Stomach (tissue), 8 donors: ENCODE measurements at regions not wholly inside any gene's neighbourhood (a gene's known extent, or its start where the extent isn't known, plus 50 kb on each side); places are given as distances from the start of the nearest gene placed in this dataset.
A peak's percentile ranks its signal among the peaks of the same experiment; 100 is the strongest.

ENCODE experiments used
- DNase-seq, 2 donors: peaks; one replicate each; pipeline versions ENCODE4 v3.0.0 to v3.0.0-alpha.2; 2013 to 2019
- H3K27ac ChIP-seq, 5 donors: fragments of 200-600 bp in 4 of 5; sonication (generic) in 4 of 5; one replicate each; pipeline ENCODE4 v1.5.1; 2013 to 2019; ENCODE audit warnings: mild to moderate bottlenecking in 1 of 5, moderate library complexity in 1 of 5
- H3K27me3 ChIP-seq, 3 donors: fragments of 200-600 bp; sonication (generic); one replicate each; pipeline ENCODE4 v1.5.1; 2017 to 2019; ENCODE audit warnings: mixed run types in 1 of 3
- H3K36me3 ChIP-seq, 4 donors: fragments of 200-600 bp; sonication (generic); 1 replicate in 3 of 4; 2 replicates in 1 of 4; pipeline ENCODE4 v1.5.1; 2016 to 2019
- H3K4me1 ChIP-seq, 4 donors: fragments of 200-600 bp; sonication (generic); one replicate each; pipeline ENCODE4 v1.5.1; 2016 to 2019
- H3K4me3 ChIP-seq, 4 donors: fragments of 200-600 bp; sonication (generic) in 3 of 4; one replicate each; pipeline ENCODE4 v1.5.1; 2016 to 2019; ENCODE audit warnings: mild to moderate bottlenecking in 1 of 4
- H3K9me3 ChIP-seq, 4 donors: fragments of 200-600 bp; sonication (generic); one replicate each; pipeline ENCODE4 v1.5.1; 2016 to 2019
- CTCF ChIP-seq, 7 experiments: fragments of 450-650 bp in 4 of 7; fragments of 200-600 bp in 3 of 7; sonication (generic) in 3 of 7; IDR thresholded peaks; one replicate each; pipeline ENCODE4 v1.5.1; 2016 to 2019; ENCODE audit warnings: antibody characterized with exemption in 7 of 7, control low read depth in 2 of 7, mild to moderate bottlenecking in 1 of 7
- EP300 ChIP-seq: sonication (generic); formaldehyde crosslinking; IDR thresholded peaks from one replicate; pipeline ENCODE4 v1.6.1; 2017; ENCODE audit warnings: antibody characterized with exemption
- POLR2A ChIP-seq, 4 donors: fragments of 450-650 bp; IDR thresholded peaks; one replicate each; pipeline ENCODE4 v1.6.1; 2016; ENCODE audit warnings: antibody characterized with exemption in 4 of 4, control low read depth in 2 of 4, mild to moderate bottlenecking in 1 of 4, moderate library complexity in 1 of 4
- POLR2AphosphoS5 ChIP-seq, 3 donors: sonication (generic); formaldehyde crosslinking; IDR thresholded peaks; one replicate each; pipeline ENCODE4 v1.6.1; 2016; ENCODE audit warnings: antibody characterized with exemption in 3 of 3
- WGBS, 5 donors: extraction: QIAGEN DNeasy Blood & Tissue Kit in 3 of 5; methylation state at CpG; one replicate each; pipeline versions ENCODE4 v1.1.5 to v1.1.7; 2013 to 2018; 5-methylcytosine and 5-hydroxymethylcytosine counted together
- intact Hi-C: fragments of 100-400 bp; cut with DNase I; formaldehyde crosslinking; loops from one replicate; pipeline ENCODE4 v1.15.1; 2023; ENCODE audit warnings: low total_unique reads
- donor health status: healthy with polysubstance abuse.
- donor health status: Bipolar disorder and iron deficiency.
- donor health status: healthy.

- peaks cover 0 to 13% (median 3%) of the 10 kb centered on the region in 4 donors for H3K4me1 ChIP-seq
- H3K4me3 ChIP-seq: no peak overlapping the region
- H3K27ac ChIP-seq: no peak overlapping the region
- H3K36me3 ChIP-seq: no peaks in the 10 kb centered on the region
- TF ChIP-seq POLR2A (IDR thresholded peaks at IDR 0.05): no peak
- no peak for TF ChIP-seq EP300
- TF ChIP-seq POLR2AphosphoS5 (IDR thresholded peaks at IDR 0.05): no peak
- TF ChIP-seq CTCF (IDR thresholded peaks at IDR 0.05): no peak
- intact Hi-C loops: no loop called here
- 48 to 67% (median 60%) methylated on average over 13 of the region's 13 CpGs for WGBS, 5 donors
- DNase-seq: no peak
- H3K9me3 ChIP-seq: peaks cover 4 to 20% (median 15%) of the 10 kb centered on the region in 4 donors
- H3K27me3 ChIP-seq: peaks cover 0 to 31% (median 0%) of the 10 kb centered on the region in 3 donors
These were observed 58.3 kb upstream of the ACTRT2 start for GRCh38 chr1:2962946-2963345.

GRCh38 chr1:2965676-2966075 lies 55.6 kb upstream of the ACTRT2 start:
- intact Hi-C loops: no loop called here
- Histone ChIP-seq H3K4me1 (peaks cover 0 to 23% (median 10%) of the 10 kb centered on the region in 4 donors), H3K27me3 (peaks cover 0 to 55% (median 0%) of the 10 kb centered on the region in 3 donors), H3K36me3 (no peaks in the 10 kb centered on the region), H3K9me3 (no peaks in the 10 kb centered on the region), H3K4me3 (no peak overlapping the region), H3K27ac (no peak overlapping the region)
- WGBS, 5 donors: 86 to 95% (median 93%) methylated on average over 4 of the region's 4 CpGs
- DNase-seq: no peak
- no peak for TF ChIP-seq POLR2AphosphoS5 (IDR thresholded peaks at IDR 0.05)
- no peak for TF ChIP-seq CTCF (IDR thresholded peaks at IDR 0.05)
- no peak for TF ChIP-seq POLR2A (IDR thresholded peaks at IDR 0.05)
- TF ChIP-seq EP300: no peak

- 51 to 67% (median 55%) methylated on average over 25 of the region's 25 CpGs for WGBS, 5 donors
- intact Hi-C loops: no loop called here
- no peaks in the 10 kb centered on the region for H3K9me3 ChIP-seq
- DNase-seq: peak in 1 of 2 donors; percentile 68
- peak overlapping the region in 1 of 5 donors; percentile 82 for H3K27ac ChIP-seq
- no peak overlapping the region for H3K4me3 ChIP-seq
- no peak for TF ChIP-seq POLR2A (IDR thresholded peaks at IDR 0.05)
- TF ChIP-seq EP300: no peak
- TF ChIP-seq CTCF (IDR thresholded peaks at IDR 0.05): no peak
- no peak for TF ChIP-seq POLR2AphosphoS5 (IDR thresholded peaks at IDR 0.05)
- H3K27me3 ChIP-seq: peaks cover 0 to 58% (median 0%) of the 10 kb centered on the region in 3 donors
- no peaks in the 10 kb centered on the region for H3K36me3 ChIP-seq
- peaks cover 0 to 23% (median 10%) of the 10 kb centered on the region in 4 donors for H3K4me1 ChIP-seq
These were observed 54.6 kb upstream of the ACTRT2 start for GRCh38 chr1:2966449-2967328.

GRCh38 chr1:2967329-2967725 lies 53.9 kb upstream of the ACTRT2 start:
- peaks cover 0 to 60% (median 0%) of the 10 kb centered on the region in 3 donors for H3K27me3 ChIP-seq
- no peaks in the 10 kb centered on the region for H3K36me3 ChIP-seq
- peak overlapping the region in 1 of 5 donors; percentile 82 for H3K27ac ChIP-seq
- TF ChIP-seq POLR2A (IDR thresholded peaks at IDR 0.05) (no peak), POLR2AphosphoS5 (IDR thresholded peaks at IDR 0.05) (no peak), EP300 (no peak), CTCF (IDR thresholded peaks at IDR 0.05) (no peak)
- DNase-seq: no peak
- 71 to 86% (median 76%) methylated on average over 5 to 15 of the region's 15 CpGs for whole genome bisulfite sequencing, 5 donors
- no peak overlapping the region for H3K4me3 ChIP-seq
- no peaks in the 10 kb centered on the region for H3K9me3 ChIP-seq
- intact Hi-C loops: no loop called here
- H3K4me1 ChIP-seq: peaks cover 0 to 23% (median 10%) of the 10 kb centered on the region in 4 donors
